ENCODE measurements at regions not wholly inside any gene's neighbourhood (a gene's known extent, or its start where the extent isn't known, plus 50 kb on each side); places are given as distances from the start of the nearest gene placed in this dataset.
"Not testable (repeated sequence)": the region's sequence is repeated elsewhere in the genome, so short reads cannot be mapped to it uniquely, and the experiment has no call there.

DNA sequence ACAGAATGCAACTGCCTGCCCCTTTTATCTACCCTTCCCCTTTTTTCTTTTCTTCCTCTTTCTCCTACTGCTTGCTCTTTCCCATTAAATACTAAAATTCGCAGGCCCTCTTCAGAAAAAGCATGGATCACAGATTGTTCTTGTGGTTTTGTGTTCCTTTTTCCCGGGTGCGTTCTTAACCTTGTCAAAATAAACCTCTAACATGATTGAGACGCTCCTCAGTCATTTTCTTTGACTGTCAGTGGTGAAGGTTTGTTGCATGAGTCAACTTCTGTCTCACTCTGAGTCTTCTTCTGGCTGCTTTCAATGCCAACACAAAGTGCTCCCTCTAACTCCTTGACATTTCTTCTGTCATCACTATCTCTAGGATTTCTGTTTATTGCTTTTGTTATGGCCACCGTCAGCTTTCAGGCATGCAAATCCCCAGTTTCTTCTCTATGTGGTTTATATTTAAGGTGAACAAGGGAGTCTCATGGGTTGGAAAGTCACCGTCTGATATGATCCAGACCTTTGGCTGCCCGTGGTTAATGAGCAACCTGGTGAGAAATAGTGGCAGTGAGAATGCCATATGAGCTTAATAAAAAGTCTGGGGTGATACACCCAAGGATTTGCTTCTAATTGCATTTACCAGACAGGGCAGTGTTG, 338.4 kb downstream of the CNTNAP3B start:
- no CpG with 5 or more reads among the region's 7 CpGs for WGBS (ENCODE audit: insufficient coverage)
- H3K27me3 ChIP-seq (ENCODE audit: control insufficient read depth, insufficient read depth, low read length); H3K36me3 ChIP-seq (ENCODE audit: control insufficient read depth, insufficient read depth, low read length); H3K9me3 ChIP-seq (ENCODE audit: control insufficient read depth, insufficient read depth, low read length); H3K27ac ChIP-seq (ENCODE audit: low read length); intact Hi-C loops (cut with micrococcal nuclease); H3K9me3 Mint-ChIP-seq; ATAC-seq; H3K27me3 Mint-ChIP-seq (ENCODE audit: low read depth in 2 of 2); H3K4me1 ChIP-seq (ENCODE audit: control insufficient read depth, insufficient read depth, low read length); H3K4me3 Mint-ChIP-seq; H3K4me3 ChIP-seq (ENCODE audit: low read length); DNase-seq; H3K4me1 Mint-ChIP-seq; H3K27ac Mint-ChIP-seq; H3K36me3 Mint-ChIP-seq: not testable (repeated sequence)

DNA sequence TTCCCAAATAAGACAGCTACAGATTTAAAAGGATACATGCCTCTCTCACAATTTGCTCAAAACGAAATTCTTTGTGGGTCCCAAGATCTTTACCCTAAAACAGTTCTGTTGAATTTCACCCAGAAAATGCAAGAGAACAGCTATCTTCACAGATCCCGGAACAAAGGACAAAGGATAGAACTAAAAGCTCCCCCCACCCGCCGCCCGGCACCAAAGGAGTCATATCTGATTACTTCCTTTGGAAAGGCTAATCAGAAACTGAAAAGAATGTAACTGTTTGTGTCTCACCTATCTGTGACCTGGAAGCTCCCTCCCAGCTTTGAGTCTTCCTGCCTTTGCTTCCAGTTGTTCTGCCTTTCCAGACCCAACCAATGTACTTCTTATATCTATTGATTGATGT, 339.2 kb downstream of the CNTNAP3B start:
- H3K27ac Mint-ChIP-seq; H3K36me3 ChIP-seq (ENCODE audit: control insufficient read depth, insufficient read depth, low read length); H3K4me1 Mint-ChIP-seq; H3K4me1 ChIP-seq (ENCODE audit: control insufficient read depth, insufficient read depth, low read length); ATAC-seq; H3K27me3 Mint-ChIP-seq (ENCODE audit: low read depth in 2 of 2); H3K9me3 ChIP-seq (ENCODE audit: control insufficient read depth, insufficient read depth, low read length); H3K4me3 Mint-ChIP-seq; H3K4me3 ChIP-seq (ENCODE audit: low read length); H3K27ac ChIP-seq (ENCODE audit: low read length); intact Hi-C loops (cut with micrococcal nuclease); H3K27me3 ChIP-seq (ENCODE audit: control insufficient read depth, insufficient read depth, low read length); H3K9me3 Mint-ChIP-seq; H3K36me3 Mint-ChIP-seq; DNase-seq: not testable (repeated sequence)
- 62% methylated on average over 4 of the region's 5 CpGs for WGBS (ENCODE audit: insufficient coverage)

DNA sequence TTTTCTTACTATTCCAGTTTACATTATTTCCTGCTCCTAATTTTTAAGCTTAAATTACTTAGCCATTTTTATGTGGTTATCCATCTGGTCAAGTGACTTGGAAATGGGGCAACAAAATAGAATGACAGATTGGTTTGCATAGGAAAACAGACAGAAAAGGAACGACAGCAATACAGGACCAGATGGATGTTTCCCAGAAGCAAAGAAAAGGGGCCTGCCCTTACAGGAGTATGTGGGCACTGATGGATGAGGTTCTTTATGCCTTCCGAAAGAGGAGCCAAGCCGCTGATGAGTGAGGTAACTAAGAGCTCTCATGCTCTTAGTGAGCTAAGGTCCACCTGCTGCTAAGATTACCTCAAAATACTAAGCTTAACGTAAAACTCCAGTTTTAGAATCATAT, 339.8 kb downstream of the CNTNAP3B start:
- H3K27me3 Mint-ChIP-seq (ENCODE audit: low read depth in 2 of 2); ATAC-seq; H3K27ac Mint-ChIP-seq; H3K4me3 ChIP-seq (ENCODE audit: low read length); H3K27me3 ChIP-seq (ENCODE audit: control insufficient read depth, insufficient read depth, low read length); H3K36me3 ChIP-seq (ENCODE audit: control insufficient read depth, insufficient read depth, low read length); H3K4me3 Mint-ChIP-seq; intact Hi-C loops (cut with micrococcal nuclease); H3K27ac ChIP-seq (ENCODE audit: low read length); H3K4me1 ChIP-seq (ENCODE audit: control insufficient read depth, insufficient read depth, low read length); H3K9me3 ChIP-seq (ENCODE audit: control insufficient read depth, insufficient read depth, low read length); H3K36me3 Mint-ChIP-seq; DNase-seq; H3K9me3 Mint-ChIP-seq; H3K4me1 Mint-ChIP-seq: not testable (repeated sequence)
- no CpG with 5 or more reads among the region's 4 CpGs for WGBS (ENCODE audit: insufficient coverage)

DNA sequence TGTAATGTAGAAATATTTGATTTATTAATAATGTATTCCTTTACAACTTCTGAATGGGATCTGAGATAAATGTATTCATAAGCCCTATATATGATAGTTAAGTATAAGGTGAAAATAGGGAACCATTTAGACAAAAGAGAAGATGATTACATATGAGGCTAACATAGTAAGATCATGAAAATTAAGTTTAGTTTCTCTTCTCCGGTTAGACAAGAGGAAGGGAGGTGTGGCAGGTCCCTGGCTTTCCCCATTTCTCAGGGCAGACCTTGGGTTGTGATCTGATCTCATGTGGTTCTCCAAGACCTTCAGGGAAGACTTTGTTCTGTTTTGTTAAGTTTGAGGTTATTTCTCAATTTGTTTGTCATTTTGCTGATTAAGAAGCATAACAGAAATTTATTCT, 341.3 kb downstream of the CNTNAP3B start:
- H3K27me3 ChIP-seq (ENCODE audit: control insufficient read depth, insufficient read depth, low read length); H3K4me3 Mint-ChIP-seq; H3K27ac ChIP-seq (ENCODE audit: low read length); ATAC-seq; H3K36me3 ChIP-seq (ENCODE audit: control insufficient read depth, insufficient read depth, low read length); H3K36me3 Mint-ChIP-seq; H3K27ac Mint-ChIP-seq; H3K4me1 Mint-ChIP-seq; H3K9me3 Mint-ChIP-seq; H3K4me1 ChIP-seq (ENCODE audit: control insufficient read depth, insufficient read depth, low read length); H3K9me3 ChIP-seq (ENCODE audit: control insufficient read depth, insufficient read depth, low read length); H3K27me3 Mint-ChIP-seq (ENCODE audit: low read depth in 2 of 2); intact Hi-C loops (cut with micrococcal nuclease); H3K4me3 ChIP-seq (ENCODE audit: low read length); DNase-seq: not testable (repeated sequence)
- no CpG with 5 or more reads among the region's 1 CpG for WGBS (ENCODE audit: insufficient coverage)

DNA sequence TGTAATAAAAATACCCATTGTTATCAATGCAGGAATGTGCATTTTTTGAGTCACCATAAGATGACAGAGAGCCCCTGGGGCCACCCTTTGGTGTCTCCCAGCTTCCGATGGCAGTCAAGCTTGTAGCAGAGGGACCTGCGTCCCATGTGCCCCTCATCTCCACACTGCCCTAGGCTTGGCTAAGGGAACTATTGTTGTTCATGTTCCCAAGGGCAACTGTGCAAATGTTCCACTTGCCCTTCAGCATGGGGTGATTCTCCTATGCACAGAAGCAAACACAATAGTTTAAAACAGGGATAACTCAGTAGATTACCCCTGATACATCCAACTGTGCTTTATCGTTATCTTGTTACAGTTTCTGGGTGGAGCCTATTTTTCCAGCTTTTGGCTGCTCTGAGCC, 342.0 kb downstream of the CNTNAP3B start:
- H3K4me3 Mint-ChIP-seq; DNase-seq; H3K4me1 Mint-ChIP-seq; H3K27me3 Mint-ChIP-seq (ENCODE audit: low read depth in 2 of 2); intact Hi-C loops (cut with micrococcal nuclease); H3K9me3 Mint-ChIP-seq; H3K27me3 ChIP-seq (ENCODE audit: control insufficient read depth, insufficient read depth, low read length); H3K9me3 ChIP-seq (ENCODE audit: control insufficient read depth, insufficient read depth, low read length); H3K4me1 ChIP-seq (ENCODE audit: control insufficient read depth, insufficient read depth, low read length); H3K27ac ChIP-seq (ENCODE audit: low read length); H3K27ac Mint-ChIP-seq; ATAC-seq; H3K36me3 ChIP-seq (ENCODE audit: control insufficient read depth, insufficient read depth, low read length); H3K4me3 ChIP-seq (ENCODE audit: low read length); H3K36me3 Mint-ChIP-seq: not testable (repeated sequence)
- no CpG with 5 or more reads among the region's 3 CpGs for WGBS (ENCODE audit: insufficient coverage)

DNA sequence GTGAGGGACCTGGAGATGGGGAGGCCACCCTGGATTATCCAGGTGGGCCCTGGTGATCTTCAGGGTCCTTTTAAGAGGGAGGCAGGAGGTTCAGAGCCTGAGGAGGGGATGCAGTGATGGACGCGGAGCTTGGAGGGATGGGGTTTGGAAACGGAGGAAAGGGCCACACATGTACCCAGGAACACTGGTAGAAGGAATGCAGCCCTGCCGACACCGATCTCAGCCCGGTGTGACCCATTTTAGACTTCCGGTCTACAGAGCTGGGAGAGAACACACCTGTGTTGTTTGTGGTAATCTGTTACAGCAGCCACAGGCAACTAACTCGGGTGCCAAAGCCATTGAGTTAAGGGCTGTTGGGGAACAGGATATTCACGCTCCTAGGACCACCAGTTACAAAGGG, 345.2 kb downstream of the CNTNAP3B start:
- WGBS (ENCODE audit: insufficient coverage) = 92% methylated on average over 7 of the region's 9 CpGs
- H3K4me1 Mint-ChIP-seq; H3K27ac Mint-ChIP-seq; H3K36me3 ChIP-seq (ENCODE audit: control insufficient read depth, insufficient read depth, low read length); H3K9me3 Mint-ChIP-seq; H3K27me3 Mint-ChIP-seq (ENCODE audit: low read depth in 2 of 2); H3K4me1 ChIP-seq (ENCODE audit: control insufficient read depth, insufficient read depth, low read length); DNase-seq; ATAC-seq; H3K4me3 ChIP-seq (ENCODE audit: low read length); H3K4me3 Mint-ChIP-seq; H3K27me3 ChIP-seq (ENCODE audit: control insufficient read depth, insufficient read depth, low read length); H3K36me3 Mint-ChIP-seq; intact Hi-C loops (cut with micrococcal nuclease); H3K27ac ChIP-seq (ENCODE audit: low read length); H3K9me3 ChIP-seq (ENCODE audit: control insufficient read depth, insufficient read depth, low read length): not testable (repeated sequence)

DNA sequence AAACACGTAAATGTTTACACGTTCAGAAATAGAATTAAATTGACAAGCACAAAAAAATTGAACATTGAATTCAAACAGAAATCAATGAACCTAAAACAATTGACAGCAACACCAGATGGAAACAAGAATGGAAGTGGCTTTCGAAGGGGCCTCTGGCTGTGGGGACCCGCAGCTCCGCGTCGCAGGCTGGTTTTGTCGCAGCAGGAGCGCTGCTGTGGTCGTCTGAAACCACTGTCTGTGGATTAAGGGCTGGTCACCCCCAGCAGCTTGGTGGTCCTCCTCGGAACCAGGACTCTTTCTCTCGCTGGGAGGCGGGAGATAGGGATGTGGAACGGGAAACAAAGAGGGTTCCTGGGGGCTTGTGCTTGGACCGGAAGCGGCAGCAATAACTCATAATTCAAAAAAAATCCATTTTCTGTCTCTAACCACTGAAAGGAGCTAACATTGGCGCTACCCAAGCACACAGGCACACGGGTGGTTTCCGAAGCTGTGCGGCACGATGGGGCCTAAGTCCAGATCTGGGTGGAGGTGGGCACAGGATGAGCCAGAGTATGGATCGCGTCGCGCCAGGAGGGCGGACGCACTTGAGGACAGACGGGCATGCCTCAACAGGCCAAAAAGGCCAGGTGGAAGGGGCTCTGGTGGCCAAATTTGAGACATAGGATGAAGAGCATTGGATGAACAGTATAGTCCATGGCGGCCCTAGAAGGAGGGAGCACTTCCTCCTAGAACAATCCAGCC, 346.0 kb downstream of the CNTNAP3B start:
- H3K36me3 Mint-ChIP-seq; H3K4me3 ChIP-seq (ENCODE audit: low read length); H3K27ac Mint-ChIP-seq; H3K4me3 Mint-ChIP-seq; H3K4me1 Mint-ChIP-seq; H3K27ac ChIP-seq (ENCODE audit: low read length); H3K36me3 ChIP-seq (ENCODE audit: control insufficient read depth, insufficient read depth, low read length); H3K9me3 ChIP-seq (ENCODE audit: control insufficient read depth, insufficient read depth, low read length); H3K27me3 Mint-ChIP-seq (ENCODE audit: low read depth in 2 of 2); intact Hi-C loops (cut with micrococcal nuclease); ATAC-seq; H3K9me3 Mint-ChIP-seq; H3K4me1 ChIP-seq (ENCODE audit: control insufficient read depth, insufficient read depth, low read length); H3K27me3 ChIP-seq (ENCODE audit: control insufficient read depth, insufficient read depth, low read length); DNase-seq: not testable (repeated sequence)
- 98% methylated on average over 10 of the region's 29 CpGs for WGBS (ENCODE audit: insufficient coverage)

DNA sequence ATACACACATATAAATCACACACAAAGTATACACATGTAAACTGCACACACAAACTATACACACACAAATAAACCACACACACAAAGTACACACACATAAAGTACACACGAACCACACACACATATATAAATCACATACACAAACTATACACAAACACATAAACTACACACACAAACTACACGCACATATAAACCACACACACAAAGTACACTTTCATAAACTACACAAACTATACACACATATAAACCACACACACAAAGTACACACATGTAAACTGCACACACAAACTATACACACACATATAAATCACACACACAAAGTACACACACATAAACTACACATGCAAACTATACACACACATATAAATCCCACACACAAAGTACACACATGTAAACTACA, 347.3 kb downstream of the CNTNAP3B start:
- H3K36me3 Mint-ChIP-seq; DNase-seq; intact Hi-C loops (cut with micrococcal nuclease); H3K27ac Mint-ChIP-seq; H3K4me1 Mint-ChIP-seq; H3K27ac ChIP-seq (ENCODE audit: low read length); H3K36me3 ChIP-seq (ENCODE audit: control insufficient read depth, insufficient read depth, low read length); ATAC-seq; H3K9me3 ChIP-seq (ENCODE audit: control insufficient read depth, insufficient read depth, low read length); H3K4me3 ChIP-seq (ENCODE audit: low read length); H3K9me3 Mint-ChIP-seq; H3K27me3 Mint-ChIP-seq (ENCODE audit: low read depth in 2 of 2); H3K4me3 Mint-ChIP-seq; H3K4me1 ChIP-seq (ENCODE audit: control insufficient read depth, insufficient read depth, low read length); H3K27me3 ChIP-seq (ENCODE audit: control insufficient read depth, insufficient read depth, low read length): not testable (repeated sequence)
- 92% methylated on average over 2 of the region's 2 CpGs for WGBS (ENCODE audit: insufficient coverage)
